WTC11 (cell line): ENCODE measurements at regions not wholly inside any gene's neighbourhood (a gene's known extent, or its start where the extent isn't known, plus 50 kb on each side); places are given as distances from the start of the nearest gene placed in this dataset.

ENCODE experiments used
- ATAC-seq: fragments of 200-7000 bp; cut with Tn5 transposase; 2 replicates; pipeline ENCODE4 v1.10.0; 2021; ENCODE audit warnings: mild to moderate bottlenecking, moderate library complexity
- CTCF ChIA-PET: fragments of 300-600 bp; sonication (Branson Sonifier 250); formaldehyde crosslinking; loops from one replicate; lab custom pipeline; 2021; ENCODE audit warnings: antibody characterized with exemption; lab: Charles Lee
- POLR2A ChIA-PET: fragments of 350-600 bp; sonication (Branson Sonifier 250); formaldehyde crosslinking; loops from one replicate; lab custom pipeline; 2021; ENCODE audit warnings: antibody characterized with exemption; lab: Charles Lee
- DNase-seq: peaks from one replicate; pipeline ENCODE4 v3.0.0; 2021; ENCODE audit warnings: low spot score
- H3K27ac Mint-ChIP-seq: 2 replicates; pipeline ENCODE4 v1.8.0; 2021; ENCODE audit warnings: mixed read lengths
- H3K27me3 Mint-ChIP-seq: 2 replicates; pipeline ENCODE4 v1.8.0; 2021; ENCODE audit warnings: low read depth, mild to moderate bottlenecking, moderate library complexity, mixed read lengths
- H3K36me3 Mint-ChIP-seq: 2 replicates; pipeline ENCODE4 v1.8.0; 2021; ENCODE audit warnings: mixed read lengths
- H3K4me1 Mint-ChIP-seq: 2 replicates; pipeline ENCODE4 v1.8.0; 2022; ENCODE audit warnings: mixed read lengths
- H3K4me3 Mint-ChIP-seq: 2 replicates; pipeline ENCODE4 v1.8.0; 2021; ENCODE audit warnings: mild to moderate bottlenecking, moderate library complexity, mixed read lengths
- H3K9me3 Mint-ChIP-seq: 2 replicates; pipeline ENCODE4 v1.8.0; 2021; ENCODE audit warnings: mixed read lengths
- CBFB ChIP-seq: sonication (generic); formaldehyde crosslinking; IDR thresholded peaks from 2 replicates; pipeline ENCODE4 v1.8.1; 2022; ENCODE audit warnings: mild to moderate bottlenecking, low read depth, missing genetic modification reagents
- ELF4 ChIP-seq: sonication (generic); formaldehyde crosslinking; IDR thresholded peaks from 2 replicates; pipeline ENCODE4 v1.8.1; 2022; ENCODE audit warnings: low read depth, mild to moderate bottlenecking, moderate library complexity, missing genetic modification reagents
- FOXP1 ChIP-seq: sonication (generic); formaldehyde crosslinking; IDR thresholded peaks from 2 replicates; pipeline ENCODE4 v1.8.0; 2022; ENCODE audit warnings: missing genetic modification reagents, mild to moderate bottlenecking, moderate library complexity, borderline replicate concordance
- GABPB1 ChIP-seq: sonication (generic); formaldehyde crosslinking; IDR thresholded peaks from 2 replicates; pipeline ENCODE4 v1.8.1; 2023; ENCODE audit warnings: mild to moderate bottlenecking, missing genetic modification reagents
- MYBL2 ChIP-seq: sonication (generic); formaldehyde crosslinking; IDR thresholded peaks from 2 replicates; pipeline ENCODE4 v1.8.1; 2023; ENCODE audit warnings: mild to moderate bottlenecking, moderate library complexity, missing genetic modification reagents
- NR3C1 ChIP-seq: sonication (generic); formaldehyde crosslinking; conservative IDR thresholded peaks from 2 replicates; pipeline ENCODE4 v1.8.1; 2023; ENCODE audit warnings: low read depth, mild to moderate bottlenecking, missing genetic modification reagents
- SMAD3 ChIP-seq: sonication (generic); formaldehyde crosslinking; IDR thresholded peaks from 2 replicates; pipeline ENCODE4 v1.8.0; 2022; ENCODE audit warnings: missing genetic modification reagents, mild to moderate bottlenecking, borderline replicate concordance
- USF1 ChIP-seq: sonication (generic); formaldehyde crosslinking; IDR thresholded peaks from 2 replicates; pipeline ENCODE4 v1.8.0; 2022; ENCODE audit warnings: mild to moderate bottlenecking, missing genetic modification reagents
- ZNF232 ChIP-seq: sonication (generic); formaldehyde crosslinking; IDR thresholded peaks from 2 replicates; pipeline ENCODE4 v1.8.0; 2022; ENCODE audit warnings: mild to moderate bottlenecking, missing genetic modification reagents
- ZNF671 ChIP-seq: fragments of 250-450 bp; sonication (Bioruptor Pico); IDR thresholded peaks from 2 replicates; pipeline ENCODE4 v1.8.0; 2021; ENCODE audit warnings: mild to moderate bottlenecking
- TF ChIP-seq, protein P1 (sequence below): fragments of 250-450 bp; sonication (Bioruptor Pico); IDR thresholded peaks from 2 replicates; pipeline ENCODE4 v1.9.0; 2021; ENCODE audit warnings: moderate library complexity, mild to moderate bottlenecking, inconsistent platforms, borderline replicate concordance
- TF ChIP-seq, protein P2 (sequence below): sonication (generic); formaldehyde crosslinking; IDR thresholded peaks from 2 replicates; pipeline ENCODE4 v1.8.1; 2022; ENCODE audit warnings: missing genetic modification reagents, borderline replicate concordance
- TF ChIP-seq, protein P3 (sequence below): sonication (generic); formaldehyde crosslinking; IDR thresholded peaks from 2 replicates; pipeline ENCODE4 v1.8.1; 2023; ENCODE audit warnings: mild to moderate bottlenecking, missing genetic modification reagents
- TF ChIP-seq, protein P4 (sequence below): sonication (generic); formaldehyde crosslinking; IDR thresholded peaks from 2 replicates; pipeline ENCODE4 v1.8.1; 2023; ENCODE audit warnings: mild to moderate bottlenecking, missing genetic modification reagents, moderate library complexity

DNA sequence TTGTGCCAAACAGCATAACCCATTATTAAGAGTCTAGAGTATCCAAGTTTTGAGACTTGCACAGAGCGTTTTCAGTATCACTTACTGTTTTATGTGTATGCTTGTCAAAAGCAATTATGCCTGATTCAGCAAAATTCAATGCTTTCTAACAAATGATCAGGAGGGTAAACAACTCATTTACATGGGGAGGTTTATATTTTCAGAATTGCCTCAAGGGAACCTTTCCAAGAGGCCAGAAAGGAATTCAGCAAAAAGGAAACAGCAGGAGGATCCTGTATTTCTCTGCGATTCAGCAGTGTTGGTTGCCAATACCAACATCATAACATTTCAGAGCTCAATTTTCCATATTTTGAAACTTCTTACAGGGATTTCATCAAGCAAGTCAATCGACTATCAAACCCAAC lies 69.3 kb upstream of the DAB2 start:
- ATAC-seq (no peak), DNase-seq (no peak)
- H3K27me3 Mint-ChIP-seq, result no peaks in the 10 kb centered on the region
- H3K36me3 Mint-ChIP-seq, result no peaks in the 10 kb centered on the region
- H3K27ac Mint-ChIP-seq, result no peak overlapping the region
- ChIA-PET CTCF (no interaction called here), POLR2A (no interaction called here)
- peaks cover 8% of the 10 kb centered on the region for H3K4me1 Mint-ChIP-seq
- H3K9me3 Mint-ChIP-seq, result peaks cover 22% of the 10 kb centered on the region
- no peak overlapping the region for H3K4me3 Mint-ChIP-seq
- TF ChIP-seq, protein P1, sequence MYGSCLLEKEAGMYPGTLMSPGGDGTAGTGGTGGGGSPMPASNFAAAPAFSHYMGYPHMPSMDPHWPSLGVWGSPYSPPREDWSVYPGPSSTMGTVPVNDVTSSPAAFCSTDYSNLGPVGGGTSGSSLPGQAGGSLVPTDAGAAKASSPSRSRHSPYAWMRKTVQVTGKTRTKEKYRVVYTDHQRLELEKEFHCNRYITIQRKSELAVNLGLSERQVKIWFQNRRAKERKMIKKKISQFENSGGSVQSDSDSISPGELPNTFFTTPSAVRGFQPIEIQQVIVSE (CRISPR knock-in tag), result no peak
- no peak for TF ChIP-seq NR3C1 (CRISPR knock-in tag)

GRCh38 chr5:39491210-39491609 lies 66.4 kb upstream of the DAB2 start:
- Mint-ChIP-seq H3K4me1 (peaks cover 8% of the 10 kb centered on the region), H3K27me3 (no peaks in the 10 kb centered on the region), H3K4me3 (no peak overlapping the region), H3K36me3 (no peaks in the 10 kb centered on the region)
- ATAC-seq, result no peak
- ChIA-PET POLR2A (no interaction called here), CTCF (no interaction called here)
- TF ChIP-seq ZNF671 (CRISPR knock-in tag) (no peak), ZNF232 (CRISPR knock-in tag) (no peak), MYBL2 (CRISPR knock-in tag) (no peak), FOXP1 (CRISPR knock-in tag) (no peak)
- TF ChIP-seq, all 79 proteins: peak for 0
- H3K27ac Mint-ChIP-seq, result no peak overlapping the region
- no peak for DNase-seq
- H3K9me3 Mint-ChIP-seq, result peaks cover 22% of the 10 kb centered on the region

DNA sequence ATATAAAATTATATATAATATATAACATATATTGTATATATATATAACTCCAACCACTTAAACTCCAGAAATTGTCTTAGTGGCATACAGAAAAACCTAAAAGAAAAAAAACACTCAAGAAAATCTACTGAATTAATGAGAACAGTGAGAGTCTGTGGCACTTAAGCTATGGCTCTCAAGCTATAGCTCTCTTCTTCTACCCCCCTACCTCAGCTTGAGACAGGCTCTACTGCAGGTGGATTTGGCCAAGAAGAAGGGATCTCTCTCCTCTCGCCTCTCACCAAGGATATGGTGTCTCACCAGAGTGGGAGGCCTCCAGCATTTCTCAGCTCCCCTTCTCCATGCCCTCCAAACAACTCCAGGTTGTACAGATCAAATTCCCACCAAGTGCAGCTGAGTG lies 64.5 kb upstream of the DAB2 start:
- DNase-seq (no peak), ATAC-seq (no peak)
- ChIA-PET CTCF (interaction anchor here (1.2 kb wide), 1 partner anchor 113 kb away, joined by 4 read pairs; no protein-coding TSS in a partner anchor), POLR2A (no interaction called here)
- Mint-ChIP-seq H3K4me3 (no peak overlapping the region), H3K36me3 (no peaks in the 10 kb centered on the region), H3K9me3 (peaks cover 22% of the 10 kb centered on the region), H3K27me3 (no peaks in the 10 kb centered on the region), H3K4me1 (peaks cover 5% of the 10 kb centered on the region), H3K27ac (no peak overlapping the region)
- TF ChIP-seq, protein P2, sequence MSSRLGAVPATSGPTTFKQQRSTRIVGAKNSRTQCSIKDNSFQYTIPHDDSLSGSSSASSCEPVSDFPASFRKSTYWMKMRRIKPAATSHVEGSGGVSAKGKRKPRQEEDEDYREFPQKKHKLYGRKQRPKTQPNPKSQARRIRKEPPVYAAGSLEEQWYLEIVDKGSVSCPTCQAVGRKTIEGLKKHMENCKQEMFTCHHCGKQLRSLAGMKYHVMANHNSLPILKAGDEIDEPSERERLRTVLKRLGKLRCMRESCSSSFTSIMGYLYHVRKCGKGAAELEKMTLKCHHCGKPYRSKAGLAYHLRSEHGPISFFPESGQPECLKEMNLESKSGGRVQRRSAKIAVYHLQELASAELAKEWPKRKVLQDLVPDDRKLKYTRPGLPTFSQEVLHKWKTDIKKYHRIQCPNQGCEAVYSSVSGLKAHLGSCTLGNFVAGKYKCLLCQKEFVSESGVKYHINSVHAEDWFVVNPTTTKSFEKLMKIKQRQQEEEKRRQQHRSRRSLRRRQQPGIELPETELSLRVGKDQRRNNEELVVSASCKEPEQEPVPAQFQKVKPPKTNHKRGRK (CRISPR knock-in tag), result no peak
- no peak for TF ChIP-seq GABPB1
- no peak for TF ChIP-seq CBFB (CRISPR knock-in tag)
- TF ChIP-seq USF1 (CRISPR knock-in tag), result no peak

DNA sequence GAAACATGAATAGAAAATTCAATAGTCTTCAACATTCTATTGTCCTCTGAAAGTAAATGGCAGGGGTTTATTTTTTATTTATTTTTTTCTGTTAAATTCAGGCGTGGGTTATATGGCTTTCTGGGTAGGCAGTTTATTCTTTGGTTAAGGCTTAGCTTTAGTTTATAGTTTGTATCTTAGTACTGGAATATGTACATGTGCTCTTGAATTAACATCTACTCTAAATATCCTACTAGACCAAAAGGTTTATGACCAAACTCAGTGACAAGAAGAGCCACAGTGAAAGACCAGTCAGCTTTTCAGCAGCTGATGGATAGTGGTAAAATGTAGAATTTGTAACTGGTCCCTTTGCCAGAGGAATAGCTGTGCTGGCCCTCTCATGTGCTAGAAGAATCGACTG lies 62.0 kb upstream of the DAB2 start:
- peaks cover 22% of the 10 kb centered on the region for H3K9me3 Mint-ChIP-seq

More for the DNA sequence above, 62.0 kb upstream of the DAB2 start:
- Mint-ChIP-seq H3K36me3 (no peaks in the 10 kb centered on the region), H3K4me3 (no peak overlapping the region), H3K27me3 (no peaks in the 10 kb centered on the region), H3K4me1 (no peaks in the 10 kb centered on the region), H3K27ac (no peak overlapping the region)
- ATAC-seq (no peak), DNase-seq (no peak)
- CTCF ChIA-PET, result no interaction called here
- POLR2A ChIA-PET, result no interaction called here
- no peak for TF ChIP-seq ELF4
- TF ChIP-seq, protein P3, sequence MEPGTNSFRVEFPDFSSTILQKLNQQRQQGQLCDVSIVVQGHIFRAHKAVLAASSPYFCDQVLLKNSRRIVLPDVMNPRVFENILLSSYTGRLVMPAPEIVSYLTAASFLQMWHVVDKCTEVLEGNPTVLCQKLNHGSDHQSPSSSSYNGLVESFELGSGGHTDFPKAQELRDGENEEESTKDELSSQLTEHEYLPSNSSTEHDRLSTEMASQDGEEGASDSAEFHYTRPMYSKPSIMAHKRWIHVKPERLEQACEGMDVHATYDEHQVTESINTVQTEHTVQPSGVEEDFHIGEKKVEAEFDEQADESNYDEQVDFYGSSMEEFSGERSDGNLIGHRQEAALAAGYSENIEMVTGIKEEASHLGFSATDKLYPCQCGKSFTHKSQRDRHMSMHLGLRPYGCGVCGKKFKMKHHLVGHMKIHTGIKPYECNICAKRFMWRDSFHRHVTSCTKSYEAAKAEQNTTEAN (CRISPR knock-in tag), result no peak
- TF ChIP-seq, protein P4, sequence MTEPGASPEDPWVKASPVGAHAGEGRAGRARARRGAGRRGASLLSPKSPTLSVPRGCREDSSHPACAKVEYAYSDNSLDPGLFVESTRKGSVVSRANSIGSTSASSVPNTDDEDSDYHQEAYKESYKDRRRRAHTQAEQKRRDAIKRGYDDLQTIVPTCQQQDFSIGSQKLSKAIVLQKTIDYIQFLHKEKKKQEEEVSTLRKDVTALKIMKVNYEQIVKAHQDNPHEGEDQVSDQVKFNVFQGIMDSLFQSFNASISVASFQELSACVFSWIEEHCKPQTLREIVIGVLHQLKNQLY (CRISPR knock-in tag), result no peak
- no peak for TF ChIP-seq SMAD3 (CRISPR knock-in tag)
